ENCODE measurements at regions not wholly inside any gene's neighbourhood (a gene's known extent, or its start where the extent isn't known, plus 50 kb on each side); places are given as distances from the start of the nearest gene placed in this dataset.

GRCh38 chr1:55896210-55896609 is 681.0 kb upstream of the USP24 start:
- TF ChIP-seq CTCF (IDR thresholded peaks at IDR 0.05) (no peak), POLR2A (IDR thresholded peaks at IDR 0.05) (no peak)

All from lower leg skin (tissue), 3 donors.